HG03159 (cell line): ENCODE measurements at regions not wholly inside any gene's neighbourhood (a gene's known extent, or its start where the extent isn't known, plus 50 kb on each side); places are given as distances from the start of the nearest gene placed in this dataset.
A peak's percentile ranks its signal among the peaks of the same experiment; 100 is the strongest.

Source experiments
- ATAC-seq: cut with Tn5 transposase; IDR thresholded peaks from one replicate; pipeline ENCODE4 v1.9.1; 2021; ENCODE audit warnings: mild to moderate bottlenecking, moderate library complexity; ENCODE audit not compliant: unreplicated experiment

DNA sequence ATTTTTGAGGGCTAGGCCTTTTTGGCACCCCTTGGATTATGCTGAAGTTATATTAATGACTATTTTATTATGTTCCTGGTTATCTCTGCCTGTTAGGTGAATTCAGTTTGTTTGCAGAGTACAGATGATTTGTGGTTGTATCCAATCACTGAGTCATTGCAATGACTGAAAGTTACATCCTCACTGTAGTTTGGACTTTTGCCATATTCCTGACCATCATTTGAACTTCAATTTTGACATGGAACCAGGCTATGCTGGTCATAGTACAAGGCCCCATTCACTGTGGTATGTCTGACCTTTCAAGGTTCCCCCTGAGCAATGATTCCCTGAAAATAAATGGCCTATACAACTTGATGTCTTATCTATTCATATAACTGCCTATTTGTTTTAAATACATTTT, 621.0 kb downstream of the CCER1 start:
- ATAC-seq = no peak

DNA sequence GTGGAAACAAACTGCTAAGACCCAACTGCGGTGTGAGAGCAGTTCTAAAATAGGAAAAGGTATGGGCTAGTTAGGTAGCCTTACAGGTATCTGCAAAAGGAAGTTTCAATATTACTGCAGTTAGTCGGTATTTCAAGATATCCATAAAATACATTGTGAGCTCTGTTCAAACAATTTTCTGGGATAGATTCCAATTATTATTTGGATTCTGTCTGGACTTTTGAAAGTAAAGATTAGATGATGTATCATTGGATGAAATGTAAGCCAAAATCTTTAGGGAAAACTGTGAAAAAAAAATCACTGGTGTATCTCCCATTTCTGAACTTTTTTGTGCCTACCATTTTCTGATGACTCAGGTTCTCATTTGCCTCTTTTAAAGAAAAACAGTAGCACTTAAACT, 621.6 kb downstream of the CCER1 start:
- no peak for ATAC-seq

DNA sequence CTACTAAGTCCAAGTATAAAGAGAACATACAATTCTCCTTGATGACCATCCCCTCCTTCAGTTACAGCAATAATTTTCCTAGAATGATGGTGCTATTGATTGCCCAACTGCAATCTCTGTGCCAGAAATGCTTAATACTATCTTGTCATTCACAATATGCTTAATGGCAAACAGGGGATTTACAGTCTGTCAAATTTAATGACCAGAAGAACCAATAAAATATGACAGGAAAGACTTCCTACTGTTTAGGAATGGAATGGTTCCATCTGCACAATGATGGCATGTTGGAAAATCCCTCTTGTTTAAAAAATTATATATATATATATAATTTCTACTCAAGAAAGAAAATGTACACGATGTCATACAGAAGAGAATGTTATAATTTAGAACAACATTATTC, 623.2 kb downstream of the CCER1 start:
- ATAC-seq = no peak

DNA sequence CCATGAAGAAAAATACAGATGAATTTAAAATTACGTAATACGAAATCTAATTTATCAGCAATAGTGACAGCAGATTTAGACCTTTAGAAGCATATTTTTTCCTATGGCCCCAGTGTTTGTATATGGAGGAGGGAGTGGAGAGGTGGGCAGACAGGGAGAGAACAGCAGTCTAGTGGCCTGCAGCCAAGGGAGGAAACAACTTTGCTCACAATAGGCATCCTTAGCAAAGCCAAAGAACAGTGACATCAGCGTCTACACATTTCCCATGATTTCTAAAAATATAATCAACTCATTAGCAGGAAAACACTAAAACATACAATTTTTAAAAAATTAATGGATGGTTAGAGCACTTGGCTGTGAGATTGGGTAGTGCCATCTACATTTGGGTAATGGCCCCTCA, 622.6 kb upstream of the ATP2B1 start:
- ATAC-seq = no peak

DNA sequence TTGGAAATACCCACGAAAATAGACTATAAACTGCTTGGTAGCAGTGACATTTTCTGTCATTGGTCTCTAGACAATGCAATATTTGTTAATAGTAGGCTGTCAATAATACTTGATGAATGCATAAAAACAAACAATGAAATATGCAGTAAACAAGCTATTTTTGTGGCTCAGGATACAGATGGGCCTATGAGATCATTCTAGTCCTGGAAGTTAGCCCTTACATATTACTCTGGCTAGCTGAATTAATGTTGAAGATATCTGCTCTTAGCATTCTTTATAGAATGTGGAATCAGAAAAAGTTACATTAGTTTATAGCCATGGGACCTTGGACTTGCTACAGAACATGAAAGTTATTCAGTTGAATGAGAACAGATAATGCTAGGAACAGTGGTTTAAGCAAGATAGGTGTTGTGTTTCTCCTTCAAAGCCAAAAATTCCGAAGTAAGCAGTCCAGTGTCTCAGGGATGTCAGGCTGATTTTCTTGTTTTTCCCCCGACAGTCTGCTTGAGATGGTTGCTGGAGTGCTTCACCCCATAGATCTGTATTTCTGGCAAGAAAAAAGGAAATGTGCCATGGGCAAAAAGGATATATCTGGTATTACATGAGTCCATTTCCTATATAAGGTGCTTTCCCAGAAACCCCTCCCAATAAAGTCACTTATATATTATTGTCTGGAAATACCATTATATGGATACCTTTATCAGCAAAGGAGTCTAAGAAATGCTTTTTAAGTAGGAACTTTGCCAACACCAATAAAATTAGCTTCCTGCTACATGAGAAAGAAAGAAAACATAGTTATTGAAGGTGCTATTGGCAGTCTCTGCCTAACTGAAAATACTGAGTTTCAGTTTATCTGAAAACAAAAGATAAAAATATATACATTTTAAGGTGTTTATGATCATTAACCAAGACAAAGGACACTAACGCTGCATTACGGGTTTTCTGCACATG, 619.4 kb upstream of the ATP2B1 start:
- no peak for ATAC-seq

DNA sequence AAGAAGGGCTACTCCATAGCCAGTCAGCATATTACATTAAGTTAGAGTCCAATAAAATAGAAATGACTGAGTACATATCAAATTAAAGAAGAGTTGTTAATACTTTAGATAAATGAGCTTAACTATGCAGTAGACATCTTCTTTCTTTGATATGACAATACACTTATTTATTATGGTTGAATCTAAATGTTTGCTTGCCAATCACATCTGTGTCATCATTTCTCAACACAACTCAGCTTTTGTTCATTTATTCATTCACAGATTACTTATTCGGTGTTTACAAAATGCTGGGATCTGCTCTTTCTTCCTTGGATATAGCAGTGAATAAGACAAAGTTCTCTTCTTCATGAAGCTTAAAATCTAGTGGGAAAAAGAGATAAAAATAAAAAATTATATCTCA, 614.6 kb upstream of the ATP2B1 start:
- ATAC-seq = no peak

DNA sequence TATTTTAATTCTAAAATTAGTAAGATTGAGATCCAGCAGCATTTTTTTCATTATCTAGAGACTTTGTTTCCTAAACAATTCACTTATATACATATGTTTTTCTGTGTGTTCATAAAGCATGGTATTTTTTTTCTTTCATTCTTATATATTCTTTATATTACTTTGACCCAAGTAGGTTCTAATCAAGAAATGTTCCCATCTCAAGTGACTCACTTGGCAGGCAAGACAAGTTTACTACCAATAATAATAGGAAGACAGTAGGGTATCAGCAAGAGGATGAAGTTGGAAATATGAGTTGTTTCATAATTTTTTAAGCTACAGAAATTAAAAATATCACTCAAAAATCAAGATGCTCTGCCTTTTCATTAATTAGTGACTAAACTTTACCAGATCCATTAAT, 613.4 kb upstream of the ATP2B1 start:
- ATAC-seq = no peak

DNA sequence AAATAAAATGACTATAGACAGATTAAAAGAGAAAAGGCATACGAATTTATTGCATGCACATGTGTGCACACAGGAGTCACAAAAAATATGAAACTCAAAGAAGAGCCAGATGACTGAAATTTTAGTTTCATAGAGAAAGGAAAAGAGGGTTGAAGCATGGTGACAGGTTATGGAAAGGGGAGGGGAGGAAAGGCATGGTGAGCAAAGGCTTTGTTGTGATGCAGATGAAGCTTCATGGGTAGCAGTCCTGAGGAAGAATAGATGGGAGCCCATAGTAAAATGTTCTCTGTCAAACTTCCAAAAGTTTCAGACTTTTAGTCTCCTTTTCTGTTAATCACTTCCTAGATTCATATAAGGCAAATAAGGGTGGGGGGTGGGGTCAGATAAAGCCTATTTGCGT, 612.7 kb upstream of the ATP2B1 start:
- no peak for ATAC-seq

DNA sequence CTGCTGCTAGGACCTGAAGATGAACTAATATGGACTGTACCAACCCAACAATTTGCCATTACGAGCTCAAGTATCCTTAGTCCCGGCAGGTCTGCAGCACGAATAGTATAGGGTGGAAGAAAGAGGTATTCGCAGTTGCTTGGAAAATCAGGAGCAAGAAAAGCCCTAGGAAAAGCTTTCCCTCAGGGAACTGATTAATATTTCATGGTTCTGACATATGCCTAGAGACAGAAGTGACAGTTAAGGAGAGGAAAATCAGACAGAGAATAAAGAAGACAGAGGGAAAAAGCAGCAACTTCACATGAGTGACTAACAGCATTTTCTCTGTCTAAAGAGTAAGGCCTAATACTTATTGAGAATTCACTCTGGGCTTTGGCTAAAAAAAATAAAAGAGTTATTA, 602.9 kb upstream of the ATP2B1 start:
- no peak for ATAC-seq

DNA sequence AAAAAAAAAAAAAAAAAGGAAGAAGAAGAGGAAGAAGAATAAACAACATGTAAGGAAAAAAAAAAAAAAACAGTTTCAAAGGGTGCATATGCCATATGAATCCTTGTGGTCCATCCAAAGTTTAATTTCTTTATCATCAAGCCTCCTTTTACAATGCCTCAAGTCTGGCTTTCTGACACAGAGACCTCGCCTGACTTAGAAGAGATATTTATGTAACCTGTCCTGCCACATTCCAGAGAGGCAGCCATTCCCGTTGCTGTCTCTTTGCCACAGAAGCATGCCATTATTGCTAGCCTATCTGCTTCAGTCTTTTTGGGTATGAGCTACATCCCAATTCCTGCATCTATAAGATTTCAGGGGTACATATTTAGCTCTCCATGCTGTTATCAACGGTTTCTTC, 596.7 kb upstream of the ATP2B1 start:
- ATAC-seq = no peak

DNA sequence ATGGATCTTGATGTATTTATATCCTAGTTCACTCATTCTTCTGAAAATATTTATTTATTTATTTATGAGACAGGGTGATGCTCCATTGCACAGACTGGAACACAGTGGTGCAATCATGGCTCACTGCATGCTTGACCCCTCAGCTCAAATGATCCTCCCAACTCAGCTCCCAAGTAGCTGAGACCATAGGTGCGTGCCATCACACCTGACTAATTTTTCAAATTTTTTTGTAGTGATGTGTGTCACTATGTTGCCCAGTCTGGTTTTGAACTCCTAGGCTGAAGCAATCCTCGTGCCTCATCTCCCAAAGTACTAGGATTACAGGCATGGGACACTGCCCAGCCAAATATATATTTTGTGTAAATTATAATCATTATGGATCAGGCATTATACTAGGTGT, 595.6 kb upstream of the ATP2B1 start:
- no peak for ATAC-seq

DNA sequence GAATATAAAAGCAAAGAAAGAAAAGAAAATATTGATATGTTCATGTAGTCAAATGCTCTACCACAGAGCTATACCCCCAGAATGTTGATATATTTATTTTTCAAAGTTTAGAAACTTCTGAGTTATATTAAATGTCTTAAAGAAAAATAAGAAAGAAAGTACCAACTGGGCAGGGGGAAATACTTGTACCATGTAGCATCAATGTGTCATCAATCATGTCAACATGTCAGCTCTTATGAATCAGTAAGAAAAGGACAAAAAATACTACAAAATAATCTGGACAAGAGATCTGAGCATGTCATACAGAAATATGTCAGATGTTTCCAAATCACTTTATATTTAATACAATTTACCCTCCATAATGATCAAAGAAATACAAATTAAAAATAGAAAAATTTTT, 595.1 kb upstream of the ATP2B1 start:
- no peak for ATAC-seq

DNA sequence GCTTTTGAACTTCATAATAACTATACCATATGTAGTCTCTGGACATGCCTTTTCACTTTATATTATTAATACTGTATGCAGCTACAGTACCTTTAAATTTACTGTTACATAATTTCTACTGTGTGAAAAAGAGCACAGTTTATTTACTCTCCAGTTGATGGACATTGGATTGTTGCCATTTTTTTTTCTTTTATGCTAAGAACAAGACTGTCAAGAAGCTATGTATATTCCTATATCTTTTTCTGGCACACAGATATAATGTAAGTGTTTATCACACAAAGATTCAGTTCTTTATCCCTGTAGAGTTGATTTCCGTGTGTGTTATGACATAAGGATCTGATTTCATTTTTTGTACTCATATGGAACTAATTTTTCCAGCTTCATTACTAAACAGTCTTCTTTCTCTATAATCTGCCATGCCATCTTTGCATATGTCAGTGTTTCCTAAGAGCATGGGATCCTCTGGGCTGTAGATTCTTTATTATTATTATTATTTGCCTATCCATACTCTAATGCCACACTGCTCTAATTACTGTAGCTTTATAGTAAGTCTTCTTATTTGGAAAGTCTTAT, 593.0 kb upstream of the ATP2B1 start:
- ATAC-seq = no peak

DNA sequence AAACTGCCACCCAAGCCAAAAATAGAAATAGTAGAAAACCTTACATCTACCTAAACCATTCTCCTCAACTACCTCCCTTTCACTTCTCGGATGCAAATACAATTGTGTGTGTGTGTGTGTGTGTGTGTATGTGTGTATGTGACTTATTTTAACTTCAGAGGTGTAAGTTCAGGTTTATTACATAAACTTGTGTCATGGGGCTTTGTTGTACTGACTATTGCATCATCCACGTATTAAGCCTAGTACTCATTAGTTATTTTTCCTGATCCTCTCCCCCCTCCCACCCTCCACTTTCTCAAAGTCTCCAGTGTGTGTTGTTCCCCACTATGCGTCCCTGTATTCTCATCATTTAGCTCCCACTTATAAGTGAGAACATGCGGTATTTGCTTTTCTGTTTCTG, 592.5 kb upstream of the ATP2B1 start:
- ATAC-seq = no peak

DNA sequence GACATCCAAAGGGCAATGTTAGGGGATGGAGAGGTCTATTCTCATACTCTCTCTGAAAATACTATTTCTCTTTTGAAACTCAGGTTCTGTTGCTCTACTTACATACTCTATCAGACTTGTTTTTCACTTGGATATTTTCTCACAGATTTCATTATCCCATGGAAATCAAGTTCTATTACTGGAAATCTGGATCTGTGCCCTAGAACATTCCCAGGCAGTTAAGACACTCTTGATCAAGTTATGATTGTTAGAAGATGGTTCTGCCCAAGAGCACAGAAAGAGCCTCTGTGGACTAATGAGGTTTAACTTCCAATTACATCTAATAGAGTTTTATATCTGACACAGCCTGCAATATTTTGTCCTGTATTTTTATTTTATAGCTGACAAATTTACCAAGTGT, 591.0 kb upstream of the ATP2B1 start:
- ATAC-seq = no peak

DNA sequence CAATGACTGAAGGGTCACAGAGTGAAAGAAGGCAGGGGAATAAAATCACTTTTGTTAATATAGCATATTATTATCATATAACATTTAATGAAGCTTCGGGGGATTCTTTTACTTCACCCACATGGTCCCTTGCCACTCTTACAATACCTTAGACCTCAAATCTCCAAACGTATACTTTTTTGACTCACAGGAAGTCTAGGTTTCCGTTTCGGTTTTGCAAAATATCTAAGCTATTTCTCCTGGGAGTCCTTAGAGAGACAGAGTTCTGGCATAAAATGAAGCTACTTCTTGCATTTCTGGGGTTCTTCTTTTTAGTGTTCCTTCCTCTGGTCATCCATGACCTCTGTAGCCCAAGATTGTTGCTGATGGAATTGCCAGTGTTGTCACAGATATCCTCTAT, 590.5 kb upstream of the ATP2B1 start:
- peak; percentile 97 for ATAC-seq

DNA sequence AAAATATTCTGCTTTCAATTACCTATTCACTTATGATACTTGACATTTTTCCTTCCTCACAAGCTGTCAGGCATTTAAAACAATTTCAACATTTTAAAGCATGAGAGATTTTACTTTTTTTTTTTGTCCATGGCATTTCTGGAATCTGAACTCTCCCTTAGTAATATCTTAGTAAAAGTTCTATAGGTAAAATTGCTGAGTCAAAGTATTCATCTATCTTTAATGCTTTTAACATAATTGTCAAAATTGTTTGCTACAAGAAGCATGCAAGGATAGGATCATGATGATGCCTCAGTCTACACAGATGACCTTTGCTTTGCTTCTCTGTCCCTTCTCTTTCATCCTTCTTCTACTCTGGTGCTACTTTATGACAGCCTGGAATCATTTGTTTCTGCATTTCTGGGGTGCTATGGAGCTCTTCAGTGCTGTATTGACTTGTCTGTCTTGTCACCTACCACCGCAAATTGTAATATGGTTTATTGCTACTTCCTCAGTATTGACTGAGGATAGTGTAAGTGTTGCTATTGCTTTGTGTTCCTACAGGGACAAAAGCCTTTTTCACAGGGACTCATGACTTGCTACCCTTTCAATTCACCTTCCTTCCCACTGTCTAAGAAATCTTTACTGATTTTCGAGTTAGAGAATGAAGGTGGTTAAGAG, 589.8 kb upstream of the ATP2B1 start:
- ATAC-seq = no peak

DNA sequence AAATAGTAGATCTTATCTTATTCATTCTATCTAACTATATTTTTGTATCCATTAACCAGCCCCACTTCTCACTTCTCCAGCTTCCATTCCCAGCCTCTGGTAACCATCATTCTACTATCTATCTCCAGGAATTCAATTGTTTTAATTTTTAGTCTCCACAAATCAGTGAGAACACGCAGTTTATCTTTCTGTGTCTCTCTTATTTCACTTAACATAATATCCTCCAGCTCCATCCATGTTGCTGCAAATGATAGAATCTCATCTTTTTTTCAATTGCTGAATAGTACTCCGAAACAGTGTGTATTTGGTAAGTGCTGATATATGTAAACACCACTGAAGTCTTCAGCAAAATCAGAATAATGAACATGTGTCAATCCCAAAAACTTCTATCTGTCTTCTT, 587.2 kb upstream of the ATP2B1 start:
- ATAC-seq = no peak

DNA sequence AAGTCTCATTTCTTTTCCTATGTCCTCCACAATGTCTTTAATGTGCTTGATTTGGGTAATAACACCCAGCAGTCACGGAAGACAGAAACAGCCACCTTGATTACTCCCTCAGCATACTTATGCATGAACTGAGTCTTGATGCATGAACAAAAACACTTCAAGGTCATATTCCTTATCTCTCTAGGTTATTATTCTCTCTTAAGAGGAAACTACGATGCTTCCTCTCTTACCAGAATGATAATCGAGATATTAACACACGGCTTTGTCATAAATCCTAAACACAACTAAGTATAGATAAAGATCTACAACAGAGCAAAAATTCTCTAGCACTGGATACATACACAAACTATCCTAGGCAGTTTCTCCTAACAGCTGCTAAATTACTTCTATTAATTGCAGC, 583.5 kb upstream of the ATP2B1 start:
- ATAC-seq = no peak

DNA sequence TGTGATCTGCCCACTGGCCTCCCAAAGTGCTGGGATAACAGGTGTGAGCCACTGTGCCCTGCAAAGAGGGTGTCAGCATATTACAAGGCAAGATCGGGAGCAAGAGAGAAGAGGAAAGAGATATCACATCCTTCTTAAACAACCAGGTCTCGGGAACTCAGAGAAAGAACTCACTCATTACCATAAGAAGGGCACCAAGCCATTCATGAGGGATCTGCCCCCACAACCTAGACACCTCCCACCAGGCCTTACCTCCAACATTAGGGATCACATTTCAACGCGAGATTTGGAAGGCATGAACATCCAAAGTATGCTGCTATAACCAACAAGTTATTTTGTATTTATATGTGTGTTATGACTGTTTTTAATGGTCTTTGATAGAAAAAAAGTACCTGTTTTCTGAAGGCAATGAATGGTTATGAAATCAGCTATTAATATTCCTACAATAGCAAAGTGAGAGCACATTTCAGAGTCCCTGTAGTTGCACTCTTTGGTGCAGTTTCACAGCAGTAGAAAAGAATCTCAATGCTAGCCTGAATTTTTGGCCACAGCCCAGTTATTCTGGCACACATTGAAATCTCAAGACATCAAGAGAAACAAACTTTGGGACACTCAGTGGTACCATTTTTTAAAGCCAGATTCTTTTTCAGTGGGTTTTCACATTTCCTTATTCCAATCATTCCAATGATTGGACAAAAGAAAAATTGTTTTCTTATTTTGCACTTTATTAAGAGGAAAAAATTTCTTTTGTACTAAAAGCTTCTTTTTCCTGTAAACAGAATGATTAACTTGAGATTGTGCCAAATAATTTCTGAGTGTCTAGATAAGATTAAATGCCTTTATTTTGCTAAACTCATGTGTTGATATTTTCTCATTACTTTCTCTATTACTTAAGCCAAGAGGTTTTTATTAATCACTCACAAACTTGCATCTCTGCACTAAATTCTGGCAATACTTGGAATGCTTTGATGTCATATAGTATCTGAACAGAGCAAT, 582.6 kb upstream of the ATP2B1 start:
- ATAC-seq = no peak

DNA sequence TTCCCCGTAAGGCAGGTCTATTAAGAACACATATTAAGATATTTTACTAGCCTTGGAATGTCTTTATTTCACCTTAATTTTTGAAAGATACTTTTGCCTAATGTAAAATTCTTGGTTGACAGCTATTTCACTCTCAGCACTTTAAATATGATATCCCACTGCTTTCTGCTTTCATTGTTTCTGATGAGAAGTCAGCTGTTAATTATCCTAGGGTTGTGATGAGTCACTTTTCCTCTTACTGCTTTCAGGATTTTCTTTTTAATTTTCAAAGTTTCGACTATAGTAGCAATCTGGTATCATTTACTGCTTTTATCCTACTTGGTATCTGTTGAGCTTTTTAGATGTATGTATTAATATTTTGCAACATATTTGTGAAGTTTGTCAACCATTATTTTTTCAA, 578.9 kb upstream of the ATP2B1 start:
- no peak for ATAC-seq
